CD4-positive, alpha-beta memory T cell (primary cell): ENCODE measurements at regions not wholly inside any gene's neighbourhood (a gene's known extent, or its start where the extent isn't known, plus 50 kb on each side); places are given as distances from the start of the nearest gene placed in this dataset.

ENCODE experiments used
- CTCF ChIA-PET: fragments of 350-600 bp; sonication (Branson Sonifier 250); formaldehyde crosslinking; loops from one replicate; lab custom pipeline; 2021; ENCODE audit warnings: inconsistent platforms; ENCODE audit not compliant: partially characterized antibody; lab: Charles Lee
- POLR2A ChIA-PET: fragments of 350-600 bp; sonication (Branson Sonifier 250); formaldehyde crosslinking; loops from one replicate; lab custom pipeline; 2021; ENCODE audit not compliant: partially characterized antibody; lab: Charles Lee
- DNase-seq, 5 donors: peaks; one replicate each; pipeline versions ENCODE4 v3.0.0 to v3.0.0-alpha.2; 2020 to 2022; ENCODE audit warnings: mixed read lengths in 1 of 5
- H3K27ac ChIP-seq: one replicate; pipeline ENCODE4 v1.7.0; 2013; ENCODE audit warnings: low read depth, low read length
- H3K27me3 ChIP-seq: 2 replicates; pipeline ENCODE4 v1.7.0; 2013; ENCODE audit warnings: mild to moderate bottlenecking, low read length, moderate library complexity; ENCODE audit not compliant: insufficient read depth
- H3K36me3 ChIP-seq: 2 replicates; pipeline ENCODE4 v1.7.0; 2013; ENCODE audit warnings: mild to moderate bottlenecking, low read length, moderate library complexity; ENCODE audit not compliant: insufficient read depth
- H3K4me1 ChIP-seq: 2 replicates; pipeline ENCODE4 v1.7.0; 2013; ENCODE audit warnings: mild to moderate bottlenecking, low read length, moderate library complexity; ENCODE audit not compliant: insufficient read depth
- H3K4me3 ChIP-seq, 2 donors: one replicate each; pipeline ENCODE4 v1.7.0; 2013; ENCODE audit warnings: low read length in 2 of 2, mild to moderate bottlenecking in 1 of 2
- H3K9me3 ChIP-seq, 2 donors: one replicate each; pipeline ENCODE4 v1.7.0; 2013; ENCODE audit warnings: low read length in 2 of 2, control low read depth in 1 of 2; ENCODE audit not compliant: control insufficient read depth in 1 of 2
- H3K27ac Mint-ChIP-seq, 7 donors: one replicate each; pipeline ENCODE4 v1.8.0; 2020 to 2021; ENCODE audit warnings: mixed read lengths in 7 of 7, mild to moderate bottlenecking in 6 of 7, inconsistent platforms in 3 of 7, moderate library complexity in 3 of 7
- H3K27me3 Mint-ChIP-seq, 2 donors: one replicate each; pipeline ENCODE4 v1.8.0; 2020 to 2021; ENCODE audit warnings: mixed read lengths in 2 of 2
- H3K36me3 Mint-ChIP-seq, 2 donors: one replicate each; pipeline ENCODE4 v1.8.0; 2020 to 2021; ENCODE audit warnings: mixed read lengths in 2 of 2, inconsistent platforms in 1 of 2, mild to moderate bottlenecking in 1 of 2
- H3K4me1 Mint-ChIP-seq, 4 donors: one replicate each; pipeline ENCODE4 v1.8.0; 2020 to 2021; ENCODE audit warnings: mixed read lengths in 4 of 4, mild to moderate bottlenecking in 1 of 4
- H3K4me3 Mint-ChIP-seq, 8 donors: one replicate each; pipeline ENCODE4 v1.8.0; 2020 to 2021; ENCODE audit warnings: mixed read lengths in 8 of 8, mild to moderate bottlenecking in 7 of 8, moderate library complexity in 6 of 8, inconsistent platforms in 3 of 8
- H3K9me3 Mint-ChIP-seq, 8 donors: one replicate each; pipeline ENCODE4 v1.8.0; 2020 to 2021; ENCODE audit warnings: mixed read lengths in 8 of 8, mild to moderate bottlenecking in 5 of 8, inconsistent platforms in 3 of 8, moderate library complexity in 1 of 8
- intact Hi-C: fragments of 100-400 bp; cut with micrococcal nuclease; formaldehyde crosslinking; loops from one replicate; pipeline ENCODE4 v1.15.1; 2023

- Histone ChIP-seq H3K4me1 (no peaks in the 10 kb centered on the region), H3K4me3 (no peak overlapping the region), H3K36me3 (no peaks in the 10 kb centered on the region), H3K9me3 (no peaks in the 10 kb centered on the region), H3K27me3 (no peaks in the 10 kb centered on the region), H3K27ac (no peak overlapping the region)
- CTCF ChIA-PET: no interaction called here
- no peaks in the 10 kb centered on the region for H3K9me3 Mint-ChIP-seq
- H3K27me3 Mint-ChIP-seq: peaks cover 2% of the 10 kb centered on the region in 2 donors
- no peaks in the 10 kb centered on the region for H3K36me3 Mint-ChIP-seq
- no peak for DNase-seq
- no peak overlapping the region for H3K27ac Mint-ChIP-seq
- no peaks in the 10 kb centered on the region for H3K4me1 Mint-ChIP-seq
- intact Hi-C loops: no loop called here
- POLR2A ChIA-PET: no interaction called here
- no peak overlapping the region for H3K4me3 Mint-ChIP-seq
Observed at GRCh38 chr6:154561750-154562149, 51.3 kb upstream of the CNKSR3 start.

DNA sequence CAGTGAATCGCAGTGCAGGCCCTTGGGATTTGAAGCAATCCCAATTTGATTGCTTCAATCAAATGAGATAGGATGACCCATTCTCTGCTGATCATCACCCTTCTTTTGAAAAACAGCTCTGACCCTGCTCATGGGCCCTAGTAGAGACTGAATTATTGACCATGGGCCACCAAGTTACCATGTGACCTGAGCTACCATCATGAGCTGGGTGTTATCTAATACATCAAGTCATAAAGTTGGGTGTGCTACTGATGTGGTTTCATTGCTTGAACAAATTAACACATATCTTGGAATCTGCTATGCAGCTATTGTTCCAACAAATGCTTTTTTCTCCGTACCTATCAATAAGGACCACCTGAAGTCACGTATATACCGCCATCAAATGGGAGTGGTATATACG, 54.8 kb upstream of the CNKSR3 start:
- intact Hi-C loops: no loop called here
- Mint-ChIP-seq H3K4me3 (no peak overlapping the region), H3K36me3 (no peaks in the 10 kb centered on the region), H3K4me1 (no peaks in the 10 kb centered on the region), H3K9me3 (no peaks in the 10 kb centered on the region), H3K27ac (no peak overlapping the region), H3K27me3 (peaks cover 2 to 4% of the 10 kb centered on the region in 2 donors)
- CTCF ChIA-PET: no interaction called here
- POLR2A ChIA-PET: no interaction called here
- Histone ChIP-seq H3K27ac (no peak overlapping the region), H3K4me1 (no peaks in the 10 kb centered on the region), H3K36me3 (no peaks in the 10 kb centered on the region), H3K9me3 (no peaks in the 10 kb centered on the region), H3K4me3 (no peak overlapping the region), H3K27me3 (no peaks in the 10 kb centered on the region)
- DNase-seq: no peak

GRCh38 chr6:154566866-154567265, 56.4 kb upstream of the CNKSR3 start:
- ChIA-PET CTCF (no interaction called here), POLR2A (no interaction called here)
- no peaks in the 10 kb centered on the region for H3K27me3 ChIP-seq
- Mint-ChIP-seq H3K36me3 (no peaks in the 10 kb centered on the region), H3K27me3 (peaks cover 0 to 4% of the 10 kb centered on the region in 2 donors), H3K9me3 (no peaks in the 10 kb centered on the region), H3K4me1 (no peaks in the 10 kb centered on the region), H3K27ac (no peak overlapping the region), H3K4me3 (no peak overlapping the region)
- intact Hi-C loops: no loop called here
- no peaks in the 10 kb centered on the region for H3K9me3 ChIP-seq
- no peaks in the 10 kb centered on the region for H3K36me3 ChIP-seq
- H3K4me1 ChIP-seq: no peaks in the 10 kb centered on the region
- H3K4me3 ChIP-seq: no peak overlapping the region
- H3K27ac ChIP-seq: no peak overlapping the region
- DNase-seq: no peak

DNA sequence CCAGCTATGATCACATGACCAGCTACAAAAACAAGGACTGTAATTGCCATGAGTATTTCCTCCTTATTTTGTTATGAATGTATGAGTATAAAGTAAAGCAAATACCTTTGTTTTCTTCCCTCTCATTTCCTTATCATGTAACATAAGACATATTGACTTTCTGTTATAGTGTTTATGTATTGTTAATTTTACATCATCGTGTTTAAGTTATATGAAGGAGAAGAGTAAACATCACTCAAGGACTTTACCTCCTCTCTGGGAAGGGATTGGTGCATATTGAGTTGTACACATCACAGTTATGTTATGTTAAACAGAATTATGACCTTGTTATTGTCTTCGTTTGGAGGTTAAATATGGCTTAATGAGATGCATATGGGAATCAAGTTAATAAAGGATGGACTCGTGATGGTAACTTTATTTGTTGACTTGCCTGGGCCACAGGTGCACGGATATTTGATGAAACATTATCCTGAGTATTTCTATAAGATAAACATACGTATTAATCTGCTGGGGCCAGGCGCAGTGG, 57.3 kb upstream of the CNKSR3 start:
- Histone ChIP-seq H3K27ac (no peak overlapping the region), H3K36me3 (no peaks in the 10 kb centered on the region), H3K4me1 (no peaks in the 10 kb centered on the region), H3K9me3 (no peaks in the 10 kb centered on the region), H3K4me3 (no peak overlapping the region), H3K27me3 (no peaks in the 10 kb centered on the region)
- peaks cover under 1 to 4% of the 10 kb centered on the region in 2 donors for H3K27me3 Mint-ChIP-seq
- H3K9me3 Mint-ChIP-seq: no peaks in the 10 kb centered on the region
- no peaks in the 10 kb centered on the region for H3K4me1 Mint-ChIP-seq
- DNase-seq: no peak
- CTCF ChIA-PET: no interaction called here
- intact Hi-C loops: no loop called here
- H3K27ac Mint-ChIP-seq: no peak overlapping the region
- H3K36me3 Mint-ChIP-seq: no peaks in the 10 kb centered on the region
- POLR2A ChIA-PET: no interaction called here
- H3K4me3 Mint-ChIP-seq: no peak overlapping the region

DNA sequence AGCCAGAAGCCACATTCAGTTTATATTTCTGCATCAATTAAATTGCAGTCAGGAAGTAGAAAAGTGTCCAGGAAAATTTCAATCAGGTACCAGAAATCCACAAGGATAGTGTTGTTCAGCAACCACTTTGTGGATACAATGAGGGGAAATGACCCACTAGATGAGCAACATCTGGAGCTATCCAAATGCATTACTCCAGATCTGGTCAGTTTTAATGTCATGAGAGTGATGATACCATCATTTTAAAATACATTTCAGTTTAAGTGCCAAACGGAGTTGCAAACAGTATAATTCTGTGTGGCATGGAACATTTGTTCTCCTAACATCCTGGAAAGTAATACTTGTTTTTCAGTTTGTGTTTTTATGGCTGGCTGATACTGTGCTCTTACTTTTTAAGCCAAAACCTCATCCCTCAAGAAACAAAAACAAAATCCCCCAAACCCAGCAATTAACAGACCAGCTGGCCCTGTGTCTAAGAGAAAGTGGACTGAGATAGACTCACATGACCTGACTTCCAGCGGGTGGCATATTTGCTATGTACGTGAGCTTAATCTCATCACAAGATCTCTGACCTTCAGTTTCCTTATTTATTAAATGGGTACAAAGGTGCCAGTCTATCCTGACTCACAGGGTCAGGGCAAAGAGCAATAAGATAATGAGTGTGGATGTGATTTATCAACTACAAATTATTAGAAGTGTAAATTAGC, 58.8 kb upstream of the CNKSR3 start:
- peaks cover 2 to 5% of the 10 kb centered on the region in 2 donors for H3K27me3 Mint-ChIP-seq
- CTCF ChIA-PET: no interaction called here

GRCh38 chr6:154570505-154570904, 60.0 kb upstream of the CNKSR3 start:
- no peak overlapping the region for H3K27ac Mint-ChIP-seq
- H3K27me3 Mint-ChIP-seq: peaks cover 2 to 5% of the 10 kb centered on the region in 2 donors
- no peaks in the 10 kb centered on the region for H3K9me3 Mint-ChIP-seq
- no peaks in the 10 kb centered on the region for H3K36me3 Mint-ChIP-seq
- no peak for DNase-seq
- ChIA-PET CTCF (no interaction called here), POLR2A (no interaction called here)
- H3K9me3 ChIP-seq: no peaks in the 10 kb centered on the region
- H3K4me1 Mint-ChIP-seq: no peaks in the 10 kb centered on the region
- H3K27ac ChIP-seq: no peak overlapping the region
- intact Hi-C loops: no loop called here
- no peaks in the 10 kb centered on the region for H3K36me3 ChIP-seq
- H3K4me1 ChIP-seq: no peaks in the 10 kb centered on the region
- H3K27me3 ChIP-seq: no peaks in the 10 kb centered on the region
- H3K4me3 Mint-ChIP-seq: no peak overlapping the region
- H3K4me3 ChIP-seq: no peak overlapping the region

More for the DNA sequence above, 58.8 kb upstream of the CNKSR3 start:
- no peaks in the 10 kb centered on the region for H3K4me1 Mint-ChIP-seq
- Histone ChIP-seq H3K36me3 (no peaks in the 10 kb centered on the region), H3K4me3 (no peak overlapping the region), H3K27me3 (no peaks in the 10 kb centered on the region), H3K9me3 (no peaks in the 10 kb centered on the region), H3K27ac (no peak overlapping the region), H3K4me1 (no peaks in the 10 kb centered on the region)
- DNase-seq: no peak
- intact Hi-C loops: no loop called here
- H3K9me3 Mint-ChIP-seq: no peaks in the 10 kb centered on the region
- no peak overlapping the region for H3K27ac Mint-ChIP-seq
- no peak overlapping the region for H3K4me3 Mint-ChIP-seq
- POLR2A ChIA-PET: no interaction called here
- no peaks in the 10 kb centered on the region for H3K36me3 Mint-ChIP-seq

GRCh38 chr6:154572556-154572955, 62.1 kb upstream of the CNKSR3 start:
- intact Hi-C loops: no loop called here
- no peak overlapping the region for H3K27ac Mint-ChIP-seq
- no peaks in the 10 kb centered on the region for H3K4me1 ChIP-seq
- no peak for DNase-seq
- no peak overlapping the region for H3K4me3 ChIP-seq
- ChIA-PET POLR2A (no interaction called here), CTCF (no interaction called here)
- H3K27ac ChIP-seq: no peak overlapping the region
- H3K36me3 Mint-ChIP-seq: no peaks in the 10 kb centered on the region
- no peaks in the 10 kb centered on the region for H3K9me3 Mint-ChIP-seq
- H3K4me3 Mint-ChIP-seq: no peak overlapping the region
- no peaks in the 10 kb centered on the region for H3K36me3 ChIP-seq
- no peaks in the 10 kb centered on the region for H3K9me3 ChIP-seq
- peaks cover 2 to 5% of the 10 kb centered on the region in 2 donors for H3K27me3 Mint-ChIP-seq
- H3K27me3 ChIP-seq: no peaks in the 10 kb centered on the region
- H3K4me1 Mint-ChIP-seq: no peaks in the 10 kb centered on the region
